H1 (cell line): ENCODE measurements at regions not wholly inside any gene's neighbourhood (a gene's known extent, or its start where the extent isn't known, plus 50 kb on each side); places are given as distances from the start of the nearest gene placed in this dataset.

ENCODE experiments used
- CTCF ChIA-PET: fragments of 300-600 bp; sonication (Branson Sonifier 250); formaldehyde crosslinking; loops from one replicate; lab custom pipeline; 2021; ENCODE audit not compliant: partially characterized antibody; lab: Charles Lee
- POLR2A ChIA-PET: fragments of 300-600 bp; sonication (Branson Sonifier 250); formaldehyde crosslinking; loops from one replicate; lab custom pipeline; 2021; ENCODE audit warnings: inconsistent platforms; ENCODE audit not compliant: partially characterized antibody; lab: Charles Lee
- DNase-seq, 2 experiments: peaks; one replicate each; pipeline versions ENCODE4 v3.0.0 to v3.0.0-alpha.2; 2010 to 2022; ENCODE audit warnings: low spot score in 2 of 2, low read depth in 1 of 2, mixed read lengths in 1 of 2
- FAIRE-seq: peaks from 2 replicates; lab custom pipeline; 2011; peaks lifted over from hg19 to GRCh38; lab: Jason Lieb, UNC
- H2AFZ ChIP-seq: 2 replicates; pipeline ENCODE4 v1.8.1; 2012; ENCODE audit warnings: low read length, inconsistent platforms
- H2AK5ac ChIP-seq: 2 replicates; pipeline ENCODE4 v1.6.1; 2013; ENCODE audit warnings: low read depth, low read length
- H2BK120ac ChIP-seq: replicated peaks from 2 replicates; pipeline ENCODE3; 2013; ENCODE audit warnings: low read depth, low read length, inconsistent platforms
- H2BK12ac ChIP-seq: 2 replicates; pipeline ENCODE4 v1.6.1; 2013; ENCODE audit warnings: low read depth, low read length
- H2BK15ac ChIP-seq: 2 replicates; pipeline ENCODE4 v1.6.1; 2013; ENCODE audit warnings: low read length
- H2BK20ac ChIP-seq: 2 replicates; pipeline ENCODE4 v1.6.1; 2013; ENCODE audit warnings: low read length
- H2BK5ac ChIP-seq: 2 replicates; pipeline ENCODE4 v1.6.1; 2013; ENCODE audit warnings: low read depth, low read length
- H3K14ac ChIP-seq: 2 replicates; pipeline ENCODE4 v1.6.1; 2013; ENCODE audit warnings: inconsistent platforms; ENCODE audit not compliant: insufficient read length
- H3K18ac ChIP-seq: 2 replicates; pipeline ENCODE4 v1.6.1; 2013; ENCODE audit warnings: low read length; ENCODE audit errors: extremely low read depth
- H3K23ac ChIP-seq: 2 replicates; pipeline ENCODE4 v1.6.1; 2013; ENCODE audit warnings: inconsistent platforms; ENCODE audit not compliant: insufficient read length
- H3K23me2 ChIP-seq: 2 replicates; pipeline ENCODE4 v1.6.1; 2013; ENCODE audit warnings: low read depth, low read length
- H3K27ac ChIP-seq: 2 replicates; pipeline ENCODE4 v1.6.1; 2011; ENCODE audit warnings: low read depth, low read length, inconsistent platforms
- H3K27me3 ChIP-seq, 4 experiments: replicated peaks in 1 of 4; 1 replicate in 1 of 4; 2 replicates in 3 of 4; pipeline versions ENCODE4 v1.6.1 to v1.8.1; 2011 to 2013; ENCODE audit warnings: low read length in 3 of 4, mild to moderate bottlenecking in 3 of 4, inconsistent platforms in 2 of 4, mixed read lengths in 2 of 4, moderate library complexity in 1 of 4; ENCODE audit not compliant: control insufficient read depth in 3 of 4, insufficient read depth in 3 of 4; ENCODE audit errors: extremely low read depth in 1 of 4
- H3K36me3 ChIP-seq, 4 experiments: 2 replicates each; pipeline versions ENCODE4 v1.6.1 to v1.8.1; 2011 to 2013; ENCODE audit warnings: mild to moderate bottlenecking in 4 of 4, low read length in 3 of 4, moderate library complexity in 2 of 4, control low read depth in 1 of 4, inconsistent platforms in 1 of 4; ENCODE audit not compliant: insufficient read depth in 4 of 4, control insufficient read depth in 2 of 4
- H3K4ac ChIP-seq: replicated peaks from 2 replicates; pipeline ENCODE3; 2013; ENCODE audit warnings: low read length, low read depth, mixed read lengths, inconsistent platforms; ENCODE audit not compliant: insufficient read length
- H3K4me1 ChIP-seq, 4 experiments: replicated peaks in 1 of 4; 1 replicate in 1 of 4; 2 replicates in 3 of 4; pipeline versions ENCODE4 v1.6.1 to v1.8.1; 2011 to 2013; ENCODE audit warnings: low read length in 3 of 4, inconsistent platforms in 2 of 4, mixed read lengths in 1 of 4; ENCODE audit not compliant: insufficient read depth in 4 of 4, control insufficient read depth in 3 of 4
- H3K4me2 ChIP-seq, 2 experiments: 2 replicates each; pipeline versions ENCODE4 v1.6.1 to v1.8.1; 2011 to 2013; ENCODE audit warnings: low read depth in 2 of 2, low read length in 2 of 2, control low read depth in 1 of 2, inconsistent platforms in 1 of 2, mild to moderate bottlenecking in 1 of 2; ENCODE audit not compliant: insufficient read depth in 1 of 2
- H3K4me3 ChIP-seq, 4 experiments: fragments of 200-600, 300-600 bp in 1 of 4; sonication (generic), shearing (Covaris generic), sonication (Bioruptor Twin) in 1 of 4; 2 replicates each; pipeline versions ENCODE4 v1.5.1 to v1.8.1; 2011 to 2016; ENCODE audit warnings: low read length in 4 of 4, low read depth in 3 of 4, control low read depth in 2 of 4, inconsistent platforms in 2 of 4, mild to moderate bottlenecking in 2 of 4, mixed read lengths in 1 of 4, moderate library complexity in 1 of 4; ENCODE audit not compliant: insufficient read depth in 2 of 4; ENCODE audit errors: extremely low read depth in 1 of 4
- H3K56ac ChIP-seq: replicated peaks from 2 replicates; pipeline ENCODE3; 2013; ENCODE audit warnings: low read depth, mild to moderate bottlenecking, mixed read lengths, low read length, inconsistent platforms; ENCODE audit not compliant: insufficient read length
- H3K79me1 ChIP-seq: 2 replicates; pipeline ENCODE4 v1.6.1; 2013; ENCODE audit warnings: low read depth, low read length, control low read depth
- H3K79me2 ChIP-seq, 2 experiments: 2 replicates each; pipeline versions ENCODE4 v1.6.1 to v1.8.1; 2012 to 2013; ENCODE audit warnings: low read length in 2 of 2, mild to moderate bottlenecking in 2 of 2, inconsistent platforms in 1 of 2; ENCODE audit not compliant: insufficient read depth in 2 of 2, control insufficient read depth in 1 of 2
- H3K9ac ChIP-seq, 4 experiments: replicated peaks in 1 of 4; 1 replicate in 1 of 4; 2 replicates in 3 of 4; pipeline versions ENCODE4 v1.6.1 to v1.8.1; 2011 to 2013; ENCODE audit warnings: low read depth in 3 of 4, low read length in 3 of 4, control low read depth in 2 of 4, mild to moderate bottlenecking in 2 of 4, moderate library complexity in 2 of 4, inconsistent platforms in 1 of 4; ENCODE audit errors: extremely low read depth in 1 of 4
- H3K9me3 ChIP-seq, 2 experiments: 2 replicates each; pipeline versions ENCODE4 v1.6.1 to v1.8.1; 2012 to 2013; ENCODE audit warnings: mild to moderate bottlenecking in 2 of 2, moderate library complexity in 2 of 2, control low read depth in 1 of 2, inconsistent platforms in 1 of 2, low read depth in 1 of 2, low read length in 1 of 2, mixed read lengths in 1 of 2; ENCODE audit not compliant: insufficient read depth in 2 of 2
- H4K20me1 ChIP-seq, 2 experiments: replicated peaks in 1 of 2; 2 replicates each; pipeline versions ENCODE3 to v1.8.1; 2011 to 2013; ENCODE audit warnings: inconsistent platforms in 2 of 2, low read length in 2 of 2, mild to moderate bottlenecking in 1 of 2; ENCODE audit not compliant: insufficient read depth in 2 of 2, control insufficient read depth in 1 of 2
- H4K5ac ChIP-seq: 2 replicates; pipeline ENCODE4 v1.6.1; 2013; ENCODE audit warnings: low read length, low read depth, mixed read lengths, inconsistent platforms; ENCODE audit not compliant: insufficient read length
- H4K8ac ChIP-seq: 2 replicates; pipeline ENCODE4 v1.8.0; 2013; ENCODE audit warnings: mild to moderate bottlenecking, moderate library complexity, low read length, inconsistent platforms; ENCODE audit not compliant: insufficient read depth; ENCODE audit errors: extremely low read depth
- H4K91ac ChIP-seq: replicated peaks from 2 replicates; pipeline ENCODE3; 2013; ENCODE audit warnings: low read length, mixed read lengths, inconsistent platforms; ENCODE audit not compliant: insufficient read length
- BACH1 ChIP-seq: IDR thresholded peaks from 2 replicates; pipeline ENCODE4 v1.6.1; 2012; ENCODE audit warnings: low read length, improper control_type of control experiment
- HDAC2 ChIP-seq, 2 experiments: fragments of 300-600 bp in 1 of 2; sonication (generic) in 1 of 2; IDR thresholded peaks; 2 replicates each; pipeline ENCODE4 v1.6.1; 2011 to 2012; ENCODE audit warnings: low read depth in 2 of 2, low read length in 2 of 2, mild to moderate bottlenecking in 2 of 2, moderate library complexity in 2 of 2, borderline replicate concordance in 1 of 2, inconsistent platforms in 1 of 2
- RNF2 ChIP-seq: fragments of 200-900, 300-1000 bp; sonication (generic); IDR thresholded peaks from 2 replicates; pipeline ENCODE4 v1.7.1; 2016; ENCODE audit warnings: borderline replicate concordance, low read depth, mild to moderate bottlenecking, antibody characterized with exemption, low read length; ENCODE audit not compliant: poor library complexity, severe bottlenecking; ENCODE audit errors: missing control alignments
- WGBS, 2 experiments: shearing (Covaris generic) in 1 of 2; methylation state at CpG; one replicate each; pipeline versions ENCODE4 v1.1.6 to v1.1.7; 2013 to 2015; ENCODE audit warnings: low lambda C conversion rate in 2 of 2, mixed read lengths in 2 of 2, inconsistent platforms in 1 of 2, low coverage in 1 of 2, missing lambda C conversion rate in 1 of 2; ENCODE audit not compliant: insufficient replicate concordance in 2 of 2, insufficient coverage in 1 of 2, insufficient read length in 1 of 2; ENCODE audit errors: extremely low coverage in 1 of 2, missing lambda C conversion rate in 1 of 2; 5-methylcytosine and 5-hydroxymethylcytosine counted together

DNA sequence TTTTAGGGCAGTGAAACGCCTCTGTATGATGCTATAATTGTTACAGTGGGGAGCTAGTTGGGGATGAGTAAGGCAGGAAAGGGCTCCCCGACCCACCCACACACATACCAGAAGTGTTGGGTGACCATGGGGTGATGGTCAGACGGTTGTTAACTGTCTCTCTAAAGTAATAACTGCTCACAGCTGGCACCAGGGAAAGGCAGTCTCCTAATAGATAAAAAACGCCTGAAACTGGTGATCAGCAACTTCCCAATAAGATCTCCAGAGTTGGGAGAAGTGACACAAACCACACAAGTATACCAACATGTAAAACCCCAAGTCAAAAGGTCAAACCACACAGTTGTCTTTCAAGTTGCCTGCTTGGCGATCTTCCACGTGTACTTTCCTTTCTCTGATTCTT is 346.5 kb upstream of the CNTN4 start:
- no peak overlapping the region for H3K4me3 ChIP-seq
- no peak overlapping the region for H2AK5ac ChIP-seq
- H3K23me2 ChIP-seq: no peaks in the 10 kb centered on the region
- H2BK120ac ChIP-seq: no peak overlapping the region
- peaks cover 6 to 8% of the 10 kb centered on the region in 2 experiments; a peak in 2 of 4 replicates for H3K9me3 ChIP-seq
- 95% methylated on average over 6 of the region's 6 CpGs; no CpG with 5 or more reads in 1 of the 2 experiments for WGBS, 2 experiments
- H3K4me1 ChIP-seq: no peaks in the 10 kb centered on the region
- no peak overlapping the region for H3K27ac ChIP-seq
- H2BK12ac ChIP-seq: no peak overlapping the region
- no peak overlapping the region for H3K9ac ChIP-seq
- H3K79me1 ChIP-seq: no peaks in the 10 kb centered on the region
- no peak overlapping the region for H3K14ac ChIP-seq
- no peak overlapping the region for H4K8ac ChIP-seq
- no peaks in the 10 kb centered on the region for H3K36me3 ChIP-seq
- H2BK15ac ChIP-seq: no peak overlapping the region
- no peak overlapping the region for H4K91ac ChIP-seq
- no peak overlapping the region for H2AFZ ChIP-seq
- H4K20me1 ChIP-seq: no peaks in the 10 kb centered on the region
- POLR2A ChIA-PET: no interaction called here
- H3K4me2 ChIP-seq: no peak overlapping the region
- no peaks in the 10 kb centered on the region for H3K27me3 ChIP-seq
- H3K79me2 ChIP-seq: no peaks in the 10 kb centered on the region
- H3K18ac ChIP-seq: no peak overlapping the region
- H2BK20ac ChIP-seq: no peak overlapping the region
- TF ChIP-seq RNF2 (no peak), HDAC2 (IDR thresholded peaks at IDR 0.05; ENCODE audit: borderline replicate concordance in 1 of 2, low read depth in 2 of 2, low read length in 2 of 2) (no peak), BACH1 (no peak)
- TF ChIP-seq, all 59 proteins: peak for 0
- FAIRE-seq (no peak), DNase-seq (no peak)
- H3K56ac ChIP-seq: no peak overlapping the region
- no peak overlapping the region for H4K5ac ChIP-seq
- no peak overlapping the region for H3K23ac ChIP-seq
- H2BK5ac ChIP-seq: no peak overlapping the region
- CTCF ChIA-PET: interaction anchor here (0.6 to 0.9 kb wide), 2 partner anchors 25 to 503 kb away, joined by 3 read pairs; no protein-coding TSS in a partner anchor
- H3K4ac ChIP-seq: no peak overlapping the region
